Natural killer cell treated with Interleukin-12 subunit alpha and Interleukin-12 subunit beta and Interleukin-15 and Interleukin-18, amount 100 ng/mL, for 72 hours (primary cell): ENCODE measurements at regions not wholly inside any gene's neighbourhood (a gene's known extent, or its start where the extent isn't known, plus 50 kb on each side); places are given as distances from the start of the nearest gene placed in this dataset.

ENCODE experiments used
- ATAC-seq, 2 donors: fragments of 150-1000 bp; cut with Tn5 transposase in 1 of 2; sonication (Bioruptor Pico), chemical (Tn5 transposase) in 1 of 2; 2 replicates each; pipeline ENCODE4 v1.10.0; 2021
- DNase-seq: peaks from one replicate; pipeline ENCODE4 v3.0.0; 2022; ENCODE audit warnings: low spot score
- H3K27ac Mint-ChIP-seq, 2 donors: 1 replicate in 1 of 2; 2 replicates in 1 of 2; pipeline ENCODE4 v1.8.0; 2022; ENCODE audit warnings: mixed read lengths in 2 of 2, mild to moderate bottlenecking in 1 of 2, moderate library complexity in 1 of 2
- H3K27me3 Mint-ChIP-seq, 2 donors: 1 replicate in 1 of 2; 2 replicates in 1 of 2; pipeline ENCODE4 v1.8.0; 2022; ENCODE audit warnings: mixed read lengths in 2 of 2
- H3K36me3 Mint-ChIP-seq: one replicate; pipeline ENCODE4 v1.8.0; 2022; ENCODE audit warnings: mixed read lengths
- H3K4me1 Mint-ChIP-seq, 2 donors: 1 replicate in 1 of 2; 2 replicates in 1 of 2; pipeline ENCODE4 v1.8.0; 2022; ENCODE audit warnings: low read depth in 2 of 2, mixed read lengths in 2 of 2, mild to moderate bottlenecking in 1 of 2
- H3K4me3 Mint-ChIP-seq: one replicate; pipeline ENCODE4 v1.8.0; 2022; ENCODE audit warnings: mixed read lengths
- H3K9me3 Mint-ChIP-seq: 2 replicates; pipeline ENCODE4 v1.8.0; 2022; ENCODE audit warnings: mixed read lengths

GRCh38 chr1:177820213-177820612, 149.6 kb downstream of the SEC16B start:
- Mint-ChIP-seq H3K27me3 (no peaks in the 10 kb centered on the region), H3K4me1 (no peaks in the 10 kb centered on the region), H3K27ac (no peak overlapping the region), H3K4me3 (no peak overlapping the region), H3K9me3 (peaks cover 18% of the 10 kb centered on the region), H3K36me3 (no peaks in the 10 kb centered on the region)
- DNase-seq: no peak
- ATAC-seq: no peak

- peaks cover 16% of the 10 kb centered on the region for H3K9me3 Mint-ChIP-seq
- DNase-seq (no peak), ATAC-seq (no peak)
- no peaks in the 10 kb centered on the region for H3K4me1 Mint-ChIP-seq
- H3K27me3 Mint-ChIP-seq: no peaks in the 10 kb centered on the region
- H3K36me3 Mint-ChIP-seq: no peaks in the 10 kb centered on the region
- no peak overlapping the region for H3K27ac Mint-ChIP-seq
- H3K4me3 Mint-ChIP-seq: no peak overlapping the region
Observed at GRCh38 chr1:177817937-177818875, 151.7 kb downstream of the SEC16B start.

GRCh38 chr1:177812650-177813049, 157.2 kb downstream of the SEC16B start:
- no peak overlapping the region for H3K4me3 Mint-ChIP-seq
- no peak overlapping the region for H3K27ac Mint-ChIP-seq
- DNase-seq (no peak), ATAC-seq (no peak)
- peaks cover 11% of the 10 kb centered on the region for H3K9me3 Mint-ChIP-seq
- no peaks in the 10 kb centered on the region for H3K36me3 Mint-ChIP-seq
- no peaks in the 10 kb centered on the region for H3K4me1 Mint-ChIP-seq
- H3K27me3 Mint-ChIP-seq: no peaks in the 10 kb centered on the region

- no peaks in the 10 kb centered on the region for H3K27me3 Mint-ChIP-seq
- DNase-seq (no peak), ATAC-seq (no peak)
- no peak overlapping the region for H3K27ac Mint-ChIP-seq
- H3K4me1 Mint-ChIP-seq: no peaks in the 10 kb centered on the region
- peaks cover 11% of the 10 kb centered on the region for H3K9me3 Mint-ChIP-seq
- no peaks in the 10 kb centered on the region for H3K36me3 Mint-ChIP-seq
- no peak overlapping the region for H3K4me3 Mint-ChIP-seq
Observed at GRCh38 chr1:177812144-177812543, 157.7 kb downstream of the SEC16B start.

GRCh38 chr1:177811429-177811828, 158.4 kb downstream of the SEC16B start:
- no peaks in the 10 kb centered on the region for H3K27me3 Mint-ChIP-seq
- no peak overlapping the region for H3K4me3 Mint-ChIP-seq

GRCh38 chr1:177809819-177810218, 160.0 kb downstream of the SEC16B start:
- no peaks in the 10 kb centered on the region for H3K27me3 Mint-ChIP-seq
- H3K27ac Mint-ChIP-seq: no peak overlapping the region
- peaks cover 5% of the 10 kb centered on the region for H3K9me3 Mint-ChIP-seq
- DNase-seq: no peak
- H3K4me1 Mint-ChIP-seq: no peaks in the 10 kb centered on the region
- no peak overlapping the region for H3K4me3 Mint-ChIP-seq
- no peaks in the 10 kb centered on the region for H3K36me3 Mint-ChIP-seq
- ATAC-seq: no peak

More at GRCh38 chr1:177811429-177811828, 158.4 kb downstream of the SEC16B start:
- Mint-ChIP-seq H3K9me3 (peaks cover 8% of the 10 kb centered on the region), H3K36me3 (no peaks in the 10 kb centered on the region), H3K27ac (no peak overlapping the region), H3K4me1 (no peaks in the 10 kb centered on the region)
- ATAC-seq (no peak), DNase-seq (no peak)

GRCh38 chr1:177802304-177802703, 167.6 kb downstream of the SEC16B start:
- DNase-seq (no peak), ATAC-seq (no peak)
- H3K27ac Mint-ChIP-seq: no peak overlapping the region
- no peaks in the 10 kb centered on the region for H3K36me3 Mint-ChIP-seq
- H3K27me3 Mint-ChIP-seq: no peaks in the 10 kb centered on the region
- no peak overlapping the region for H3K4me3 Mint-ChIP-seq
- H3K9me3 Mint-ChIP-seq: peaks cover 23% of the 10 kb centered on the region
- no peaks in the 10 kb centered on the region for H3K4me1 Mint-ChIP-seq

GRCh38 chr1:177801790-177802189, 168.1 kb downstream of the SEC16B start:
- H3K36me3 Mint-ChIP-seq: no peaks in the 10 kb centered on the region
- H3K9me3 Mint-ChIP-seq: peaks cover 28% of the 10 kb centered on the region
- H3K4me1 Mint-ChIP-seq: no peaks in the 10 kb centered on the region
- H3K4me3 Mint-ChIP-seq: no peak overlapping the region
- ATAC-seq (no peak), DNase-seq (no peak)
- no peaks in the 10 kb centered on the region for H3K27me3 Mint-ChIP-seq
- no peak overlapping the region for H3K27ac Mint-ChIP-seq

- Mint-ChIP-seq H3K27ac (no peak overlapping the region), H3K27me3 (no peaks in the 10 kb centered on the region), H3K9me3 (peaks cover 24% of the 10 kb centered on the region), H3K4me1 (no peaks in the 10 kb centered on the region), H3K4me3 (no peak overlapping the region), H3K36me3 (no peaks in the 10 kb centered on the region)
- no peak for ATAC-seq
- DNase-seq: no peak
Observed at GRCh38 chr1:177800400-177801088, 169.3 kb downstream of the SEC16B start.

- Mint-ChIP-seq H3K4me3 (no peak overlapping the region), H3K36me3 (no peaks in the 10 kb centered on the region), H3K4me1 (no peaks in the 10 kb centered on the region), H3K27me3 (no peaks in the 10 kb centered on the region), H3K27ac (no peak overlapping the region), H3K9me3 (peaks cover 22% of the 10 kb centered on the region)
- DNase-seq: no peak
- ATAC-seq: no peak
Observed at GRCh38 chr1:177799746-177800145, 170.1 kb downstream of the SEC16B start.

- Mint-ChIP-seq H3K4me1 (no peaks in the 10 kb centered on the region), H3K36me3 (no peaks in the 10 kb centered on the region), H3K27me3 (no peaks in the 10 kb centered on the region), H3K9me3 (peaks cover 14% of the 10 kb centered on the region), H3K4me3 (no peak overlapping the region), H3K27ac (no peak overlapping the region)
- ATAC-seq: no peak
- no peak for DNase-seq
Observed at GRCh38 chr1:177798614-177799013, 171.2 kb downstream of the SEC16B start.

GRCh38 chr1:177796561-177796960, 173.3 kb downstream of the SEC16B start:
- Mint-ChIP-seq H3K27ac (no peak overlapping the region), H3K27me3 (no peaks in the 10 kb centered on the region), H3K9me3 (peaks cover 14% of the 10 kb centered on the region), H3K36me3 (no peaks in the 10 kb centered on the region), H3K4me3 (no peak overlapping the region), H3K4me1 (no peaks in the 10 kb centered on the region)
- ATAC-seq (no peak), DNase-seq (no peak)

GRCh38 chr1:177794376-177794991, 175.4 kb downstream of the SEC16B start:
- Mint-ChIP-seq H3K4me1 (no peaks in the 10 kb centered on the region), H3K27me3 (no peaks in the 10 kb centered on the region), H3K36me3 (no peaks in the 10 kb centered on the region), H3K9me3 (peaks cover 17% of the 10 kb centered on the region), H3K27ac (no peak overlapping the region), H3K4me3 (no peak overlapping the region)
- ATAC-seq: no peak
- no peak for DNase-seq

- H3K36me3 Mint-ChIP-seq: no peaks in the 10 kb centered on the region
- no peaks in the 10 kb centered on the region for H3K4me1 Mint-ChIP-seq
- DNase-seq (no peak), ATAC-seq (no peak)
- H3K9me3 Mint-ChIP-seq: peaks cover 17% of the 10 kb centered on the region
- H3K27me3 Mint-ChIP-seq: no peaks in the 10 kb centered on the region
- no peak overlapping the region for H3K4me3 Mint-ChIP-seq
- H3K27ac Mint-ChIP-seq: no peak overlapping the region
Observed at GRCh38 chr1:177793900-177794299, 176.0 kb downstream of the SEC16B start.
